PC-9 (cell line): ENCODE measurements at regions not wholly inside any gene's neighbourhood (a gene's known extent, or its start where the extent isn't known, plus 50 kb on each side); places are given as distances from the start of the nearest gene placed in this dataset.

Experiments used
- BruUV-seq: library from RNA; stranded (reverse); fragments of 400-500 nt; replicated peaks from 2 replicates; lab custom pipeline; 2021; lab: Mats Ljungman, UMichigan
- CTCF ChIA-PET: fragments of 300-600 bp; sonication (Branson Sonifier 250); formaldehyde crosslinking; loops from one replicate; lab custom pipeline; 2022; ENCODE audit warnings: antibody characterized with exemption; lab: Charles Lee
- POLR2A ChIA-PET: fragments of 300-600 bp; sonication (Branson Sonifier 250); formaldehyde crosslinking; loops from one replicate; lab custom pipeline; 2022; ENCODE audit warnings: antibody characterized with exemption; ENCODE audit not compliant: unreplicated experiment; lab: Charles Lee
- DNase-seq, 2 experiments: peaks; one replicate each; pipeline versions ENCODE4 v3.0.0 to v3.0.0-alpha.2; 2015 to 2022; ENCODE audit warnings: mixed read lengths in 1 of 2
- H2AFZ ChIP-seq: fragments of 200-600 bp; sonication (generic); 2 replicates; pipeline ENCODE4 v1.8.1; 2017; ENCODE audit warnings: antibody characterized with exemption
- H3F3A ChIP-seq: fragments of 200-600 bp; sonication (generic); 2 replicates; pipeline ENCODE4 v1.8.1; 2017; ENCODE audit warnings: antibody characterized with exemption, mild to moderate bottlenecking, low read depth; ENCODE audit not compliant: insufficient read depth
- H3K27ac ChIP-seq: fragments of 200-600 bp; sonication (generic); 2 replicates; pipeline ENCODE4 v1.6.1; 2016; ENCODE audit warnings: mixed run types
- H3K27me3 ChIP-seq: fragments of 200-600 bp; sonication (generic); 2 replicates; pipeline ENCODE4 v1.6.1; 2016; ENCODE audit warnings: low read depth, mixed run types; ENCODE audit not compliant: insufficient read depth
- H3K36me3 ChIP-seq: fragments of 200-600 bp; sonication (generic); 2 replicates; pipeline ENCODE4 v1.6.1; 2016; ENCODE audit warnings: low read depth, mixed run types
- H3K4me1 ChIP-seq: fragments of 200-600 bp; sonication (generic); replicated peaks from 2 replicates; pipeline ENCODE4 v1.6.1; 2016; ENCODE audit warnings: mixed run types; ENCODE audit not compliant: insufficient read depth
- H3K4me2 ChIP-seq: fragments of 200-600 bp; sonication (generic); 2 replicates; pipeline ENCODE4 v1.6.1; 2017; ENCODE audit warnings: mixed run types
- H3K4me3 ChIP-seq: fragments of 200-600 bp; sonication (generic); 2 replicates; pipeline ENCODE4 v1.6.1; 2016; ENCODE audit warnings: mixed run types
- H3K79me2 ChIP-seq: fragments of 200-600 bp; sonication (generic); 2 replicates; pipeline ENCODE4 v1.6.1; 2017; ENCODE audit warnings: low read depth, mixed run types
- H3K9me2 ChIP-seq: fragments of 200-600 bp; sonication (generic); 2 replicates; pipeline ENCODE4 v1.8.1; 2017; ENCODE audit warnings: mild to moderate bottlenecking; ENCODE audit not compliant: insufficient read depth
- H3K9me3 ChIP-seq: fragments of 200-600 bp; sonication (generic); 2 replicates; pipeline ENCODE4 v1.8.1; 2016; ENCODE audit warnings: low read depth; ENCODE audit not compliant: insufficient read depth
- H4K20me1 ChIP-seq: fragments of 200-600 bp; sonication (generic); 2 replicates; pipeline ENCODE4 v1.8.1; 2017; ENCODE audit not compliant: insufficient read depth
- CTCF ChIP-seq: fragments of 200-600 bp; sonication (generic); conservative IDR thresholded peaks from 2 replicates; pipeline ENCODE4 v1.6.1; 2017; ENCODE audit warnings: mixed run types, antibody characterized with exemption, mild to moderate bottlenecking, moderate library complexity
- EZH2 ChIP-seq: fragments of 200-600 bp; sonication (generic); IDR thresholded peaks from 2 replicates; pipeline ENCODE4 v1.8.0; 2017; ENCODE audit warnings: antibody characterized with exemption, low read depth
- intact Hi-C: fragments of 100-400 bp; cut with micrococcal nuclease; formaldehyde crosslinking; loops from one replicate; pipeline ENCODE4 v1.10.0; 2022; ENCODE audit not compliant: unreplicated experiment

- BruUV-seq, result no TSS peak
- Histone ChIP-seq H3K79me2 (no peaks in the 10 kb centered on the region), H3K36me3 (no peaks in the 10 kb centered on the region), H3K9me2 (no peaks in the 10 kb centered on the region), H3K27ac (no peak overlapping the region), H3F3A (peaks cover 14% of the 10 kb centered on the region), H3K4me3 (no peak overlapping the region), H3K9me3 (peaks cover 5% of the 10 kb centered on the region; the same call in 1 of the 2 replicates), H3K4me1 (peaks cover 20% of the 10 kb centered on the region), H3K4me2 (no peak overlapping the region), H4K20me1 (no peaks in the 10 kb centered on the region), H2AFZ (no peak overlapping the region), H3K27me3 (no peaks in the 10 kb centered on the region)
- ChIA-PET CTCF (no interaction called here), POLR2A (no interaction called here)
- intact Hi-C loops, result no loop called here
- TF ChIP-seq CTCF (no peak), EZH2 (no peak)
- no peak for DNase-seq
Observed at GRCh38 chr18:56302156-56302555, 336.2 kb downstream of the TXNL1 start.

- Histone ChIP-seq H4K20me1 (no peaks in the 10 kb centered on the region), H3K9me3 (peaks cover 5% of the 10 kb centered on the region; the same call in 1 of the 2 replicates), H3K79me2 (no peaks in the 10 kb centered on the region), H3K4me2 (peak overlapping the region; percentile 52), H3K4me3 (no peak overlapping the region), H3K27me3 (no peaks in the 10 kb centered on the region), H3K36me3 (no peaks in the 10 kb centered on the region), H2AFZ (peak overlapping the region; percentile 57; the same call in 1 of the 2 replicates), H3K27ac (peak overlapping the region; percentile 84), H3K9me2 (no peaks in the 10 kb centered on the region), H3K4me1 (peaks cover 20% of the 10 kb centered on the region), H3F3A (peaks cover 14% of the 10 kb centered on the region)
- POLR2A ChIA-PET, result no interaction called here
- CTCF ChIA-PET, result no interaction called here
- intact Hi-C loops, result no loop called here
- DNase-seq, result peak in 1 of 2 experiments; percentile 54
- no peak for TF ChIP-seq CTCF
- TF ChIP-seq EZH2, result no peak
- no TSS peak for BruUV-seq
Observed at GRCh38 chr18:56299740-56300139, 338.7 kb downstream of the TXNL1 start.

GRCh38 chr18:56298935-56299334 lies 339.5 kb downstream of the TXNL1 start:
- TF ChIP-seq CTCF (peak; percentile 68), EZH2 (no peak)
- BruUV-seq, result no TSS peak
- H3F3A ChIP-seq, result peaks cover 14% of the 10 kb centered on the region
- peaks cover 20% of the 10 kb centered on the region for H3K4me1 ChIP-seq
- POLR2A ChIA-PET, result no interaction called here
- H3K27me3 ChIP-seq, result no peaks in the 10 kb centered on the region
- H4K20me1 ChIP-seq, result no peaks in the 10 kb centered on the region
- H3K27ac ChIP-seq, result peak overlapping the region; percentile 84
- no peak overlapping the region for H2AFZ ChIP-seq
- H3K79me2 ChIP-seq, result no peaks in the 10 kb centered on the region
- H3K4me2 ChIP-seq, result peak overlapping the region; percentile 52
- intact Hi-C loops, result no loop called here
- DNase-seq, result peak; percentile 0 to 94
- peaks cover 5% of the 10 kb centered on the region; the same call in 1 of the 2 replicates for H3K9me3 ChIP-seq
- no peaks in the 10 kb centered on the region for H3K36me3 ChIP-seq
- CTCF ChIA-PET, result no interaction called here
- H3K4me3 ChIP-seq, result no peak overlapping the region
- no peaks in the 10 kb centered on the region for H3K9me2 ChIP-seq
